ENCODE measurements at regions not wholly inside any gene's neighbourhood (a gene's known extent, or its start where the extent isn't known, plus 50 kb on each side); places are given as distances from the start of the nearest gene placed in this dataset.

DNA sequence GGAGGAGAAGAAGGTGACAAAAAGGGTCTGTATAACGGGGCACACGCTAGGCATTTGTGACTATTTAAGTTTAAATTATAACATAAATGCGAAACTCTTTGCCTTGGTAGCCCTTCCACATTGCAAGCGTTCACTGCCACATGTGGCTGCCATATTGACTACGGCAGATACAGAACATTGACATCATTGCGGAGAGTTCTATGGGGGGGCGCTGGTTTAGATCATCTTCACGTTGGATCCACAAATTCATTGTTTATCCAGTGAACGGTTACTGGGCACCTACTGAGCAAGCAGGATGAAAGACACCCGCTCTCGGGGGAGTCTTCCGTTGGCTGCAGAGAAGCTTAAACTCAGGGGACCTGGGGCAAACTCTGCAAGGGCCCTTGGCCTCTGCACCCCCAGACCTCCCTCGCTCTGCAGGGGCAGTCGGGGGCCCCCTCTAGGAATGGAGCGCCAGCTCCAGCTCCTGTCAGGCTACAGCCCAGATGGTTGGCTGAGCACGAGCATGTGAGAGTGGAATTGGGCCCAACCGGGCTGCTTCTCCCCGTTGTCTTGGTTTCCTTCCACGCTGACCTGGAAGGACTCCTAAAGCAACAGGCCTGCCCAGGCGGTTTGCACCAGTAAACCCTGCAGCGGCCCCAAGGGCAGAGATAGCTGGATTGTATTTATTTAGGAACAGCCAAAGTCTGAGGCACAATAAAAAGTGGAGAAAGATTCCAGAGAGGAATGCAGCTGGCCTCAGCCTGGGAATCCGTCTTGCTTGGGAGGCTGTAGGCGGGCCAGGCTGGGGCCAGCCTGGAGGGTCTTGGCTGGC lies 172.2 kb downstream of the SEC14L1 start:
- CTCF ChIA-PET, result no interaction called here
- Histone ChIP-seq H3K27me3 (ENCODE audit: low read length) (no peaks in the 10 kb centered on the region), H3K4me3 (ENCODE audit: low read length) (no peak overlapping the region), H4K20me1 (ENCODE audit: low read length) (peaks cover 55% of the 10 kb centered on the region), H3F3A (ENCODE audit: low read length, unreplicated experiment) (no peaks in the 10 kb centered on the region), H3K36me3 (ENCODE audit: low read depth, low read length) (peaks cover 68% of the 10 kb centered on the region), H3K9ac (ENCODE audit: low read length) (no peak overlapping the region), H3K79me2 (ENCODE audit: low read length) (peaks cover 90% of the 10 kb centered on the region), H3K4me1 (ENCODE audit: insufficient read depth, low read length) (peaks cover 26% of the 10 kb centered on the region), H3K27ac (ENCODE audit: low read length) (no peak overlapping the region), H3K9me3 (ENCODE audit: low read length) (no peaks in the 10 kb centered on the region), H2AFZ (ENCODE audit: low read length) (no peak overlapping the region), H3K9me2 (replicated peaks; ENCODE audit: low read length) (no peaks in the 10 kb centered on the region), H3K4me2 (ENCODE audit: low read length) (no peak overlapping the region)
- DNase-seq (no peak), ATAC-seq (no peak)
- BruUV-seq (replicated peaks), result no TSS peak
- intact Hi-C loops (cut with micrococcal nuclease), result no loop called here
- no peak for TF ChIP-seq EZH2phosphoT487 (IDR thresholded peaks at IDR 0.05; ENCODE audit: borderline replicate concordance, low read length)
- TF ChIP-seq, protein P1, sequence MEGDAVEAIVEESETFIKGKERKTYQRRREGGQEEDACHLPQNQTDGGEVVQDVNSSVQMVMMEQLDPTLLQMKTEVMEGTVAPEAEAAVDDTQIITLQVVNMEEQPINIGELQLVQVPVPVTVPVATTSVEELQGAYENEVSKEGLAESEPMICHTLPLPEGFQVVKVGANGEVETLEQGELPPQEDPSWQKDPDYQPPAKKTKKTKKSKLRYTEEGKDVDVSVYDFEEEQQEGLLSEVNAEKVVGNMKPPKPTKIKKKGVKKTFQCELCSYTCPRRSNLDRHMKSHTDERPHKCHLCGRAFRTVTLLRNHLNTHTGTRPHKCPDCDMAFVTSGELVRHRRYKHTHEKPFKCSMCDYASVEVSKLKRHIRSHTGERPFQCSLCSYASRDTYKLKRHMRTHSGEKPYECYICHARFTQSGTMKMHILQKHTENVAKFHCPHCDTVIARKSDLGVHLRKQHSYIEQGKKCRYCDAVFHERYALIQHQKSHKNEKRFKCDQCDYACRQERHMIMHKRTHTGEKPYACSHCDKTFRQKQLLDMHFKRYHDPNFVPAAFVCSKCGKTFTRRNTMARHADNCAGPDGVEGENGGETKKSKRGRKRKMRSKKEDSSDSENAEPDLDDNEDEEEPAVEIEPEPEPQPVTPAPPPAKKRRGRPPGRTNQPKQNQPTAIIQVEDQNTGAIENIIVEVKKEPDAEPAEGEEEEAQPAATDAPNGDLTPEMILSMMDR (conservative IDR thresholded peaks at IDR 0.05; ENCODE audit: low read depth, low read length), result no peak
- TF ChIP-seq EZH2 (IDR thresholded peaks at IDR 0.05; ENCODE audit: low read length, unreplicated experiment), result no peak
- POLR2A ChIA-PET (ENCODE audit: unreplicated experiment), result no interaction called here

DNA sequence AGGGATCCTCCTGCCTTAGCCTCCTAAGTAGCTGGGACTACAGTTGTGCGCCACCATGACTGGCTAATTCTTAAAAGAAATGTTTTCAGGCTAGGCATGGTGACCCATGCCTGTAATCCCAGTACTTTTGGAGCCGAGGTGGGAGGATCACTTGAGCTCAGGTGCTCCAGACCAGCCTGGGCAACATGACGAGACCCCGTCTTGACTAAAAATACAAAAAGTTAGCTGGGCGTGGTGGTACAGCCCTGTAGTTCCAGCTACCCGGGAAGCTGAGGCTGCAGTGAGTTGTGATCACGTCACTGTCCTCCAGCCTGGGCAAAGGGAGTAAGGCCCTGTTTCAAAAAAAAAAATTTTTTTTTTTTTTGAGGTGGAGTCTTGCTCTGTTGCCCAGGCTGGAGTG lies 173.1 kb downstream of the SEC14L1 start:
- Histone ChIP-seq H3K4me2 (ENCODE audit: low read length) (no peak overlapping the region), H3K27ac (ENCODE audit: low read length) (no peak overlapping the region), H3K4me1 (ENCODE audit: insufficient read depth, low read length) (peaks cover 26% of the 10 kb centered on the region), H3F3A (ENCODE audit: low read length, unreplicated experiment) (no peaks in the 10 kb centered on the region), H3K4me3 (ENCODE audit: low read length) (no peak overlapping the region), H2AFZ (ENCODE audit: low read length) (no peak overlapping the region), H4K20me1 (ENCODE audit: low read length) (peaks cover 48% of the 10 kb centered on the region), H3K9ac (ENCODE audit: low read length) (no peak overlapping the region), H3K9me3 (ENCODE audit: low read length) (no peaks in the 10 kb centered on the region), H3K79me2 (ENCODE audit: low read length) (peaks cover 90% of the 10 kb centered on the region), H3K36me3 (ENCODE audit: low read depth, low read length) (peaks cover 62% of the 10 kb centered on the region), H3K27me3 (ENCODE audit: low read length) (no peaks in the 10 kb centered on the region), H3K9me2 (replicated peaks; ENCODE audit: low read length) (no peaks in the 10 kb centered on the region)
- BruUV-seq (replicated peaks), result no TSS peak
- TF ChIP-seq EZH2phosphoT487 (IDR thresholded peaks at IDR 0.05; ENCODE audit: borderline replicate concordance, low read length), result no peak
- TF ChIP-seq, protein P1 (conservative IDR thresholded peaks at IDR 0.05; ENCODE audit: low read depth, low read length), result no peak
- TF ChIP-seq EZH2 (IDR thresholded peaks at IDR 0.05; ENCODE audit: low read length, unreplicated experiment), result no peak
- POLR2A ChIA-PET (ENCODE audit: unreplicated experiment), result no interaction called here
- DNase-seq (no peak), ATAC-seq (no peak)
- intact Hi-C loops (cut with micrococcal nuclease), result no loop called here
- CTCF ChIA-PET, result no interaction called here

DNA sequence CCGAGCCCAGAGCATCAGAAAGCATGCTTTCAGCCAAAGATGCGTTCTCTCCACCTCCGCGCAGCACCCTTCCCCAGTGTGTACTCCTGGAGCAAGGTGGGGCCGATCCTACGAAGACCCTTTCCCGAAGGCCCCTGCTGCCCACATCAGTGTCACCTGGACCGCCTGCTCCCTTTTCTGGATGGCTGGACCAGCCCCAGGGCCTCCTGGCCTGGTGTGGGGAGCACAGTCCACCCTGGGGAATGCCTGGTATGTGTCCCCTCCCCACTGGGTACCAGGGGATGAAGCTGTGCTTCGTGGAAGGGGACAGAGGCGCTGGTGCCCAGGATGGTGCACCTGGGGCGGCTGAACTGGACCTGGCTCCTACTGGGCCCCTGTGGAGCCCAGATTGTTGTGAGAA lies 173.8 kb downstream of the SEC14L1 start:
- BruUV-seq (replicated peaks), result no TSS peak
- H3K27me3 ChIP-seq (ENCODE audit: low read length), result no peaks in the 10 kb centered on the region
- no peak overlapping the region for H3K27ac ChIP-seq (ENCODE audit: low read length)
- no peak overlapping the region for H3K4me2 ChIP-seq (ENCODE audit: low read length)
- DNase-seq (no peak), ATAC-seq (no peak)
- H3F3A ChIP-seq (ENCODE audit: low read length, unreplicated experiment), result no peaks in the 10 kb centered on the region
- no peak overlapping the region for H3K4me3 ChIP-seq (ENCODE audit: low read length)
- H3K36me3 ChIP-seq (ENCODE audit: low read depth, low read length), result peaks cover 56% of the 10 kb centered on the region
- H3K79me2 ChIP-seq (ENCODE audit: low read length), result peaks cover 90% of the 10 kb centered on the region
- TF ChIP-seq, protein P1 (conservative IDR thresholded peaks at IDR 0.05; ENCODE audit: low read depth, low read length), result no peak
- TF ChIP-seq EZH2 (IDR thresholded peaks at IDR 0.05; ENCODE audit: low read length, unreplicated experiment), result no peak
- no peak for TF ChIP-seq EZH2phosphoT487 (IDR thresholded peaks at IDR 0.05; ENCODE audit: borderline replicate concordance, low read length)
- H3K9me2 ChIP-seq (replicated peaks; ENCODE audit: low read length), result no peaks in the 10 kb centered on the region
- H2AFZ ChIP-seq (ENCODE audit: low read length), result no peak overlapping the region
- CTCF ChIA-PET, result no interaction called here
- H4K20me1 ChIP-seq (ENCODE audit: low read length), result peaks cover 41% of the 10 kb centered on the region
- H3K4me1 ChIP-seq (ENCODE audit: insufficient read depth, low read length), result peaks cover 27% of the 10 kb centered on the region
- intact Hi-C loops (cut with micrococcal nuclease), result no loop called here
- POLR2A ChIA-PET (ENCODE audit: unreplicated experiment), result no interaction called here
- H3K9ac ChIP-seq (ENCODE audit: low read length), result no peak overlapping the region
- no peaks in the 10 kb centered on the region for H3K9me3 ChIP-seq (ENCODE audit: low read length)

Measured in PC-3 (cell line).